ENCODE measurements at regions not wholly inside any gene's neighbourhood (a gene's known extent, or its start where the extent isn't known, plus 50 kb on each side); places are given as distances from the start of the nearest gene placed in this dataset.

DNA sequence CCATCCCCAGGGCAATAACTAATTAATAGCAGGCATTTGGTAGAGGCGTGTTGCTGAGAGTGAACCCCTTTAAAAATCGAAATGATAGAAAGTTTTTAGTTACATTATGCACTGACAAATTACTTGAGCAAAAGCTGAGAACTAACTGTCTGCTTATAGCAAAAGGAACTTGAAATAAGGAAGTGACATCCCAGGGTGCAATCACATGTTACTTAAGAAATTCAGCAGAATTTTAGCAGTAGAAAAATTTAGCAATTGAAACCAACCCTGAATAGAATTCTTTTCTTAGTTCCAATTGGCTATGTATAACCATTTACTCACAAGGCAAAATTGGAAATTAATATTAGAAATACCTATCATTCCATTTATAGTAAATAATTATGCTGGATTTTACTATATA, 139.5 kb upstream of the SAMSN1 start:
- no peaks in the 10 kb centered on the region for H3K27me3 ChIP-seq
- peaks cover 0 to under 1% (median 0%) of the 10 kb centered on the region in 4 donors for H3K4me1 ChIP-seq
- DNase-seq = no peak
- TF ChIP-seq EP300 (IDR thresholded peaks at IDR 0.05; ENCODE audit: low read depth) = no peak
- TF ChIP-seq, protein P1, sequence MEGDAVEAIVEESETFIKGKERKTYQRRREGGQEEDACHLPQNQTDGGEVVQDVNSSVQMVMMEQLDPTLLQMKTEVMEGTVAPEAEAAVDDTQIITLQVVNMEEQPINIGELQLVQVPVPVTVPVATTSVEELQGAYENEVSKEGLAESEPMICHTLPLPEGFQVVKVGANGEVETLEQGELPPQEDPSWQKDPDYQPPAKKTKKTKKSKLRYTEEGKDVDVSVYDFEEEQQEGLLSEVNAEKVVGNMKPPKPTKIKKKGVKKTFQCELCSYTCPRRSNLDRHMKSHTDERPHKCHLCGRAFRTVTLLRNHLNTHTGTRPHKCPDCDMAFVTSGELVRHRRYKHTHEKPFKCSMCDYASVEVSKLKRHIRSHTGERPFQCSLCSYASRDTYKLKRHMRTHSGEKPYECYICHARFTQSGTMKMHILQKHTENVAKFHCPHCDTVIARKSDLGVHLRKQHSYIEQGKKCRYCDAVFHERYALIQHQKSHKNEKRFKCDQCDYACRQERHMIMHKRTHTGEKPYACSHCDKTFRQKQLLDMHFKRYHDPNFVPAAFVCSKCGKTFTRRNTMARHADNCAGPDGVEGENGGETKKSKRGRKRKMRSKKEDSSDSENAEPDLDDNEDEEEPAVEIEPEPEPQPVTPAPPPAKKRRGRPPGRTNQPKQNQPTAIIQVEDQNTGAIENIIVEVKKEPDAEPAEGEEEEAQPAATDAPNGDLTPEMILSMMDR (IDR thresholded peaks at IDR 0.05) = no peak
- TF ChIP-seq POLR2A (IDR thresholded peaks at IDR 0.05) = no peak
- no peak for TF ChIP-seq POLR2AphosphoS5 (IDR thresholded peaks at IDR 0.05)
- H3K27ac ChIP-seq = peak overlapping the region in 3 of 4 donors; percentile 15 to 52 (median 41)
- no peaks in the 10 kb centered on the region for H3K36me3 ChIP-seq
- H3K4me3 ChIP-seq = no peak overlapping the region
- in situ Hi-C loops (cut with MboI; ENCODE audit: low pct_ligation_motif_present in 1 of 4, low pct_unique_long_range_greater_than_20kb in 1 of 4, low sequenced_read_pairs in 3 of 4) = no loop called here
- WGBS, 2 donors (ENCODE audit: low coverage in 1 of 2) = 62 to 100% methylated on average over 2 of the region's 2 CpGs
- intact Hi-C loops (cut with DNase I; ENCODE audit: low total_unique reads) = no loop called here
- no peaks in the 10 kb centered on the region for H3K9me3 ChIP-seq

DNA sequence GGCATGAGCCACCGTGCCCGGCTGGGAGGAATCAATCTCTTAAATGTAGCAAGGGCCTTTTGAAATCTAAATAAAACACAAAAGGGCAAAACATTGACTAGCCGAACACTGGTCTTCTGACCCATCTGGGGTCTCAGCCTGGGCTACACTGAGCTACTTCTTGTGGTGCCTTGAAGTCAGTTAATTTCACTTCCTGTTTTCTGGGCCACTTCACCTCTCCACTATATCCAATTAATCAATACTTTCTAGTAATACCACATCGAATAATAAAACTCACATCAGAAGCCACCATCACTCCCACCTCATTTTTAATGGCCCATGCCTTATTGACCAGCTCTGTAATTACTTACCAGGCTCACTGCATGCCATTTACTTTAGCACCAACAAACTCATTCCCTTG, 138.0 kb upstream of the SAMSN1 start:
- H3K27me3 ChIP-seq = no peaks in the 10 kb centered on the region
- H3K36me3 ChIP-seq = no peaks in the 10 kb centered on the region
- no peaks in the 10 kb centered on the region for H3K9me3 ChIP-seq
- WGBS, 2 donors (ENCODE audit: low coverage in 1 of 2) = 76 to 89% methylated on average over 2 to 4 of the region's 4 CpGs
- H3K27ac ChIP-seq = no peak overlapping the region
- DNase-seq = no peak
- intact Hi-C loops (cut with DNase I; ENCODE audit: low total_unique reads) = no loop called here
- TF ChIP-seq, protein P1 (IDR thresholded peaks at IDR 0.05) = no peak
- TF ChIP-seq POLR2AphosphoS5 (IDR thresholded peaks at IDR 0.05) = no peak
- TF ChIP-seq EP300 (IDR thresholded peaks at IDR 0.05; ENCODE audit: low read depth) = no peak
- no peak for TF ChIP-seq POLR2A (IDR thresholded peaks at IDR 0.05)
- no peak overlapping the region for H3K4me3 ChIP-seq
- in situ Hi-C loops (cut with MboI; ENCODE audit: low pct_ligation_motif_present in 1 of 4, low pct_unique_long_range_greater_than_20kb in 1 of 4, low sequenced_read_pairs in 3 of 4) = no loop called here
- H3K4me1 ChIP-seq = peaks cover 0 to 13% (median 5%) of the 10 kb centered on the region in 4 donors

- no peak for DNase-seq
- no peaks in the 10 kb centered on the region for H3K9me3 ChIP-seq
- intact Hi-C loops (cut with DNase I; ENCODE audit: low total_unique reads) (no loop called here), in situ Hi-C loops (cut with MboI; ENCODE audit: low pct_ligation_motif_present in 1 of 4, low pct_unique_long_range_greater_than_20kb in 1 of 4, low sequenced_read_pairs in 3 of 4) (no loop called here)
- TF ChIP-seq POLR2AphosphoS5 (IDR thresholded peaks at IDR 0.05) (no peak), POLR2A (IDR thresholded peaks at IDR 0.05) (no peak), EP300 (IDR thresholded peaks at IDR 0.05; ENCODE audit: low read depth) (no peak)
- no peaks in the 10 kb centered on the region for H3K27me3 ChIP-seq
- H3K4me3 ChIP-seq = no peak overlapping the region
- no peaks in the 10 kb centered on the region for H3K36me3 ChIP-seq
- H3K27ac ChIP-seq = no peak overlapping the region
- H3K4me1 ChIP-seq = peaks cover under 1 to 19% (median 12%) of the 10 kb centered on the region in 4 donors
Measured at GRCh38 chr21:14683063-14683462, 136.9 kb upstream of the SAMSN1 start.

GRCh38 chr21:14678973-14679574, 133.0 kb upstream of the SAMSN1 start:
- in situ Hi-C loops (cut with MboI; ENCODE audit: low pct_ligation_motif_present in 1 of 4, low pct_unique_long_range_greater_than_20kb in 1 of 4, low sequenced_read_pairs in 3 of 4) (no loop called here), intact Hi-C loops (cut with DNase I; ENCODE audit: low total_unique reads) (no loop called here)
- 69 to 84% methylated on average over 3 of the region's 3 CpGs for WGBS, 2 donors (ENCODE audit: low coverage in 1 of 2)
- Histone ChIP-seq H3K9me3 (no peaks in the 10 kb centered on the region), H3K4me3 (no peak overlapping the region), H3K4me1 (peaks cover 4 to 42% (median 26%) of the 10 kb centered on the region in 4 donors), H3K27ac (peak overlapping the region; percentile 52 to 82 (median 64)), H3K27me3 (no peaks in the 10 kb centered on the region), H3K36me3 (no peaks in the 10 kb centered on the region)
- TF ChIP-seq, protein P1 (IDR thresholded peaks at IDR 0.05) = no peak
- TF ChIP-seq POLR2A (IDR thresholded peaks at IDR 0.05) (no peak), EP300 (IDR thresholded peaks at IDR 0.05; ENCODE audit: low read depth) (no peak), POLR2AphosphoS5 (IDR thresholded peaks at IDR 0.05) (no peak)
- DNase-seq = peak; percentile 43
